22Rv1 (cell line): ENCODE measurements at regions not wholly inside any gene's neighbourhood (a gene's known extent, or its start where the extent isn't known, plus 50 kb on each side); places are given as distances from the start of the nearest gene placed in this dataset.

ENCODE experiments used
- H3K27ac ChIP-seq: fragments of 450-650 bp; 2 replicates; pipeline ENCODE4 v1.5.1; 2017
- ZFX ChIP-seq: fragments of 450-650 bp; IDR thresholded peaks from 2 replicates; pipeline ENCODE4 v1.6.1; 2017; ENCODE audit warnings: antibody characterized with exemption, borderline replicate concordance
- TF ChIP-seq, protein P1 (sequence below): fragments of 450-650 bp; IDR thresholded peaks from 2 replicates; pipeline ENCODE4 v1.5.1; 2017; ENCODE audit warnings: mild to moderate bottlenecking

DNA sequence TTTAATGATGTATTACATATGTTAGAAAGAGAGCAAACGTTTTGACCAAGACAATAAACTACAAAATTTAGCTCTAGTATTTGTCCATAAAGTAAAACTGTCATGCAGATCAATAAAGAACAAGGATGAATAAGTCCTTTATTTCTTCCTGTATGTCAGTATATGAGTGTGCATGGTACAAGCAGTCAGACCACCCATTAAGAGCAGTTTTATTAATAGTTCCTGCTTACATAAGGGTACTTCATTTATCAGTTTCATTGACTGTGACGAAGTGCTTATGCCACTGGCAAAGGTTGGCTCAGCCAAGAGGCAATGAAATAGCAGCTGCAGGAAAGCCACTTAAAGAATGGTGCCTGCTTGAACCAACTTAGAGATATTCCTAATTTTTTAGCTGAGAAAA is 913.0 kb upstream of the CNTN5 start:
- TF ChIP-seq, protein P1, sequence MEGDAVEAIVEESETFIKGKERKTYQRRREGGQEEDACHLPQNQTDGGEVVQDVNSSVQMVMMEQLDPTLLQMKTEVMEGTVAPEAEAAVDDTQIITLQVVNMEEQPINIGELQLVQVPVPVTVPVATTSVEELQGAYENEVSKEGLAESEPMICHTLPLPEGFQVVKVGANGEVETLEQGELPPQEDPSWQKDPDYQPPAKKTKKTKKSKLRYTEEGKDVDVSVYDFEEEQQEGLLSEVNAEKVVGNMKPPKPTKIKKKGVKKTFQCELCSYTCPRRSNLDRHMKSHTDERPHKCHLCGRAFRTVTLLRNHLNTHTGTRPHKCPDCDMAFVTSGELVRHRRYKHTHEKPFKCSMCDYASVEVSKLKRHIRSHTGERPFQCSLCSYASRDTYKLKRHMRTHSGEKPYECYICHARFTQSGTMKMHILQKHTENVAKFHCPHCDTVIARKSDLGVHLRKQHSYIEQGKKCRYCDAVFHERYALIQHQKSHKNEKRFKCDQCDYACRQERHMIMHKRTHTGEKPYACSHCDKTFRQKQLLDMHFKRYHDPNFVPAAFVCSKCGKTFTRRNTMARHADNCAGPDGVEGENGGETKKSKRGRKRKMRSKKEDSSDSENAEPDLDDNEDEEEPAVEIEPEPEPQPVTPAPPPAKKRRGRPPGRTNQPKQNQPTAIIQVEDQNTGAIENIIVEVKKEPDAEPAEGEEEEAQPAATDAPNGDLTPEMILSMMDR, result no peak
- no peak for TF ChIP-seq ZFX
- no peak overlapping the region for H3K27ac ChIP-seq

DNA sequence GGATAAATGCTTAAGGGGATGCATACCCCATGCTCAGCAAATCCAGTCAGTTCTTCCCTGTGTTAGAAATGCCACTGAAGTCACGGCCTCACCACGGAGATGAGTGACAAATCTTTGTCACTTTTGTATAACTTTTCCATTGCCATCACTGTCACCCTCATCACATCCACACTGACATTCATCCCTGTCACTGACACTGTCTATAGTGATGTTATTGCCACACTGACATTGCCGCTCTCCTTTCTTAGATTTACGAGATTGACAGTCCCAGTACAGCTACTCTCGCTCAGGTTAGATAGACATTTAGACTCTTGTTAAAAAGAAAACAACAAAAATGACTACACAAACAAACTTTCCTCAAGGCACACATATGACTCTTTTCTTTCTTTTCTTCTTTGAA is 910.7 kb upstream of the CNTN5 start:
- TF ChIP-seq, protein P1, result no peak
- TF ChIP-seq ZFX, result no peak
- H3K27ac ChIP-seq, result no peak overlapping the region

DNA sequence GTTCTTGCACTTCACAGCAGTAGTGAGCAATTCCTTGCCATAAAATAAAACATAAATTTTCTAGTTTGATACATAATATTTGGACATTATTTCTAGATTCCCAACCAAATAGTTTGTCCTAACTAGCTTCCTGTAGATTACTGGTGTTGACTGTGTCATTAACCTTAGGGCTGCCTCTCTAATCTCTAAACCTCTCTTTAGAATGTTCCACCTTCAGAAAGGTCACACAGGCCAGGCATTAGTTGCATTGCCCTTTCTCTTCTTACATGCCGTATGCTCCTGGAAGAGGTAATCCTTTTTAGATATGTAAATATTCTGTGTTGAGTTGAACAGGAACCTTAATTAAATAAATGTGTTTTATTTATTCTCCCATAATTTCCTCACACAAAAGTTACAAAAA is 904.9 kb upstream of the CNTN5 start:
- no peak overlapping the region for H3K27ac ChIP-seq

DNA sequence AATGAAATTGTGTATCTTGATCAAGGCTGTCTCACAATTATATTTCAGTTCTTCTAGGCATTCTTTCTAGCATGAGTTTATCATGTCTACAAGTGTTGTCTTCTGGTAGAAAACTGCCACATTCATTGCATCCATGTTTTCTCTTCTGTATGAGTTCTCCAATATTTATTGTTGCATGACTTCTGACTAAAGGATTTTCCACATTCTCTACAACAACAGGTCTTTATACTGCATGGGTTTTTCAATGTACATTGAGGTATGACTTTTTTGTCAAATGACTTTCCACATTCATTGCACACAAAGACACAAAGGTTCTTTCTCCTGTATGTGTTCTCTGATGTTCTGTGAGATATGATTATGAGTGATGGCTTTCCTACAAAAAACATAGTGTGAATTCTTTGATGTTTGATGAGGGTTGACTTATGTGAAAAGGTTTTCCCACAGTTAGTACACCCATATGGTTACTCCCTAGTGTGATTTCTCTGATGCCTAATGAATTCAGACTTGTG is 890.6 kb upstream of the CNTN5 start:
- TF ChIP-seq ZFX, result no peak
- TF ChIP-seq, protein P1, result no peak

More for the DNA sequence above, 904.9 kb upstream of the CNTN5 start:
- TF ChIP-seq ZFX, result no peak
- TF ChIP-seq, protein P1, result no peak

DNA sequence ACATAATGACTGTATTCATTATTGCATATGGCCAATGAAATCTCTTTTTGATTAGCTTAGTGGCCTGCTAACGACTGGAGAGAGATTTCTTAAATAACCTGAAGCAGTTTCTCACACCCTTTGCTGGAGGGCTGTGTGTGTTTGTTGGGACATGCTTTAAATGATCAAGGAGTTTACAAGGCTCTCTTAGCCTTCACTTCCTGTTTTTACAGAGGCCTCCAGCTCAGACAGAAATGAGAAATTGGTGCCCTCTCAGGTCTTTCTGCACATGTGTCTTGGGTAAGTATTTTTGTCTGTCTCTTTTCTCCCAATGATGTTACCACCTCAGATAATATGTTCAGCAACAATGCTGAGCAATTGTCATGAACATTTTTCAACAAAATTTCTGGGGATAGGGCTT is 884.4 kb upstream of the CNTN5 start:
- H3K27ac ChIP-seq, result no peak overlapping the region
- TF ChIP-seq, protein P1, result no peak
- TF ChIP-seq ZFX, result no peak

More for the DNA sequence above, 890.6 kb upstream of the CNTN5 start:
- no peak overlapping the region for H3K27ac ChIP-seq

DNA sequence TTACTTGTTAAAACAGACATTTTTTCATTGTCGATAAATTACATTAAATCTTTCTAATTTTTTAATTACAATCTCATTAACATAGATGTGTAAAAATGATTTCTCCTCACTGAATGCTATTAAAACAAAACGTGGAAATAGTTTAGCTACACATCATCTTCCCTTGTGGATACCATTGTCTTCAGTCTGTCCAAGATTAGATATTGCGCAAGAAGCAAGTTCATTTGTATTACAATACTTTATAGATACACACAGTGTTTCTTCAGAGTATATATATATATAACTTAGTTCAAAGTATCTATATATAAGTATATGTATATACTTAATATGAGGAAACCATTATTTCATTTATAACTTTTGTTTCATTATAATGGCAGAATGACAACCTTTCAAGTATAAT is 883.3 kb upstream of the CNTN5 start:
- TF ChIP-seq ZFX, result no peak
- TF ChIP-seq, protein P1, result no peak

DNA sequence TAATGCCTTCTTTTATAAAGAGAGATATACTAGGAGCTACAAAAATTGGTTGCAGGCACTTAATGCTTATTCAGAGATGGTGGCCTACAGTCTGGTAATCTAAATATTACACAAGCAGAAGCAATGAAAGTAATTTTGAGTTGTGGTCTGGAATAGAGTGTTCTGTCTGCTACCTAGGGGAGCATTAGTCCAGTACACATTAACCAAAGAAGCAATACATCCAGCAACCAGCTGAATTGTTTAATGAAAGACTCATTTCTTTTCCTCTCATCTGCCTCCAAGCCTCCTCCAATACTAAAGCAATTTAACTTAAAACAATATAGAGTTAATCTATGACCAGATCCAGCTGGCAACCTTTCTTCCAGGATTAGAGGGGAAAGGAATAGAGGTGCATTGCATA is 877.1 kb upstream of the CNTN5 start:
- H3K27ac ChIP-seq, result no peak overlapping the region
- TF ChIP-seq, protein P1, result no peak
- no peak for TF ChIP-seq ZFX

More for the DNA sequence above, 883.3 kb upstream of the CNTN5 start:
- no peak overlapping the region for H3K27ac ChIP-seq
